Activated T-helper 2 cell treated with anti-CD3 and anti-CD28 coated beads, Interferon-gamma antibody, Interleukin-2, Interleukin-4, amounts not matched to agents 10 μg/mL and 5 μg/mL and 100 μg/mL, durations not matched to agents 14 hours and 24 hours and 36 hours (primary cell): ENCODE measurements at regions not wholly inside any gene's neighbourhood (a gene's known extent, or its start where the extent isn't known, plus 50 kb on each side); places are given as distances from the start of the nearest gene placed in this dataset.

ENCODE experiments used
- DNase-seq: peaks from one replicate; pipeline ENCODE4 v3.0.0; 2021; ENCODE audit warnings: low spot score
- H3K27ac Mint-ChIP-seq: one replicate; pipeline ENCODE4 v1.8.0; 2021; ENCODE audit warnings: mixed read lengths
- H3K27me3 Mint-ChIP-seq: one replicate; pipeline ENCODE4 v1.8.0; 2021; ENCODE audit warnings: low read depth, mixed read lengths
- H3K36me3 Mint-ChIP-seq: one replicate; pipeline ENCODE4 v1.8.0; 2021; ENCODE audit warnings: low read depth, mixed read lengths
- H3K4me1 Mint-ChIP-seq: one replicate; pipeline ENCODE4 v1.8.0; 2021; ENCODE audit warnings: low read depth, mixed read lengths
- H3K4me3 Mint-ChIP-seq: one replicate; pipeline ENCODE4 v1.8.0; 2021; ENCODE audit warnings: low read depth, mild to moderate bottlenecking, moderate library complexity, mixed read lengths
- H3K9me3 Mint-ChIP-seq: one replicate; pipeline ENCODE4 v1.8.0; 2021; ENCODE audit warnings: mixed read lengths
- intact Hi-C: fragments of 100-400 bp; cut with micrococcal nuclease; formaldehyde crosslinking; loops from one replicate; pipeline ENCODE4 v1.15.1; 2023

- intact Hi-C loops, result no loop called here
- Mint-ChIP-seq H3K4me1 (no peaks in the 10 kb centered on the region), H3K27me3 (no peaks in the 10 kb centered on the region), H3K27ac (no peak overlapping the region), H3K4me3 (no peak overlapping the region), H3K9me3 (peaks cover 16% of the 10 kb centered on the region), H3K36me3 (no peaks in the 10 kb centered on the region)
- no peak for DNase-seq
These were observed 606.9 kb downstream of the NUF2 start for GRCh38 chr1:163928651-163929050.

- H3K4me1 Mint-ChIP-seq, result no peaks in the 10 kb centered on the region
- no peaks in the 10 kb centered on the region for H3K36me3 Mint-ChIP-seq
- H3K9me3 Mint-ChIP-seq, result peaks cover 14% of the 10 kb centered on the region
- H3K27me3 Mint-ChIP-seq, result no peaks in the 10 kb centered on the region
- no peak for DNase-seq
- H3K27ac Mint-ChIP-seq, result no peak overlapping the region
- no peak overlapping the region for H3K4me3 Mint-ChIP-seq
- intact Hi-C loops, result no loop called here
These were observed 611.1 kb downstream of the NUF2 start for GRCh38 chr1:163932901-163933300.

DNA sequence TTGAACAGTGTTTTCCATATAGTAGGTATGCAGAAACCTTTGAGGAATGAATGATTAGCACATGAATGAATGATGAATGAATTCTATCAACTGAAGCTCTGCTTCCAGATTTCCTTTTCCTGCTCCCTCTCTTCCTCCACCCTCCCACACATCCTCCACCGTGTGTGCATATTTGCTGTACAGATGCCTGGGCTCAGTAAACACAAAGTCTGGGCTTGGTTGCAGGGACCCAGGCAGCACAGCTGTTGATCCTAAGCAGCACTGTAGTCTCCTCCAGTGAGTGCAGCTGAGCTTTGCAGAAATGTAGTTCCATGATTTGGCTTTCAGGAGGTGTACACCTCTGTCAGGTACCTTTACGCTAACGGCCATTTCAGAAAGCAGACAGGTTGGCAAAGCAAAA is 611.7 kb downstream of the NUF2 start:
- intact Hi-C loops, result no loop called here
- DNase-seq, result no peak
- Mint-ChIP-seq H3K36me3 (no peaks in the 10 kb centered on the region), H3K27ac (no peak overlapping the region), H3K9me3 (peaks cover 12% of the 10 kb centered on the region), H3K4me3 (no peak overlapping the region), H3K4me1 (no peaks in the 10 kb centered on the region), H3K27me3 (no peaks in the 10 kb centered on the region)

- intact Hi-C loops, result no loop called here
- no peak overlapping the region for H3K27ac Mint-ChIP-seq
- H3K4me1 Mint-ChIP-seq, result no peaks in the 10 kb centered on the region
- no peak overlapping the region for H3K4me3 Mint-ChIP-seq
- no peaks in the 10 kb centered on the region for H3K27me3 Mint-ChIP-seq
- no peaks in the 10 kb centered on the region for H3K36me3 Mint-ChIP-seq
- no peak for DNase-seq
- H3K9me3 Mint-ChIP-seq, result peaks cover 14% of the 10 kb centered on the region
These were observed 614.1 kb downstream of the NUF2 start for GRCh38 chr1:163935738-163936374.

DNA sequence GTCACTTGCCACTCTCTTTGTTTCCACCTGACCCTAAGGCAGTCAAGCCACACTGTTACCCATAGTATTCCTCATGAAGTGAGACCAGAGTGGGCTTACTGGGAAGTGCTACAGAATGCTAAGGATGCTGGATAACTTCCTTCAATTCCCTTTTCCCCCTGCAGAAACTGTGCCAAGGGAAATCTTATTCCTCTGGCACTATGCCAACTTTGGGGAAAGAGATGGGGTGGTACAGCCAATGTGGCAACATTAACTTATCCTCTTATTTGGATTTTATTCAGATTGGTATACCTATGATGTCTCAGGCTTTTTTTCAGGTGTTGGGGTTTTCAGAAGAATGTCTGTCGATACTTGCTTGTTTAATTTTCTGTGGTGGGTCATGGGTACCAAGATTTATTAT is 599.4 kb upstream of the PBX1 start:
- intact Hi-C loops, result no loop called here
- no peak overlapping the region for H3K4me3 Mint-ChIP-seq
- no peaks in the 10 kb centered on the region for H3K27me3 Mint-ChIP-seq
- DNase-seq, result no peak
- peaks cover 33% of the 10 kb centered on the region for H3K9me3 Mint-ChIP-seq
- H3K27ac Mint-ChIP-seq, result no peak overlapping the region
- no peaks in the 10 kb centered on the region for H3K36me3 Mint-ChIP-seq
- H3K4me1 Mint-ChIP-seq, result no peaks in the 10 kb centered on the region

DNA sequence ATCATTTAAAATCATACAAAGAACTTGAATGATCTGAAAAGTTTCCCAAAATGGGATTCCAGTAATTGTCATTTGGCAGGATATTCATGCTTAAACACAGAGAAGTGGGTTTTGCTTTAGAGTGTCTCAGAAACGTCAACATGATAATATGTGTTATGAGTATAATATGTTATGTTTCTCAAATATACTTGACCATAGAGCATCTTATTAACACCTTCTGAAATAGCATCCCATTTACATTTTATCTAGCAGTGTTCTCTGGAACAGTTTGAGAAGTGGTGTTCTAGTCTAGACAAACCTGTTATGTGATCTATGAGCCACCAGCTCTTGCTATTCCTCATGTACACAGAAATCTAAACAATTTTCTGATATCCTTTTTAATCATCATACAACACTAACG is 588.8 kb upstream of the PBX1 start:
- intact Hi-C loops, result no loop called here
- H3K9me3 Mint-ChIP-seq, result peaks cover 51% of the 10 kb centered on the region
- DNase-seq, result no peak
- no peaks in the 10 kb centered on the region for H3K27me3 Mint-ChIP-seq
- no peak overlapping the region for H3K27ac Mint-ChIP-seq
- H3K4me3 Mint-ChIP-seq, result no peak overlapping the region
- H3K36me3 Mint-ChIP-seq, result no peaks in the 10 kb centered on the region
- H3K4me1 Mint-ChIP-seq, result no peaks in the 10 kb centered on the region

GRCh38 chr1:163970699-163971098 is 588.3 kb upstream of the PBX1 start:
- H3K27me3 Mint-ChIP-seq, result no peaks in the 10 kb centered on the region
- no peak for DNase-seq
- H3K4me3 Mint-ChIP-seq, result no peak overlapping the region
- intact Hi-C loops, result no loop called here
- no peak overlapping the region for H3K27ac Mint-ChIP-seq
- H3K4me1 Mint-ChIP-seq, result no peaks in the 10 kb centered on the region
- H3K9me3 Mint-ChIP-seq, result peaks cover 51% of the 10 kb centered on the region
- H3K36me3 Mint-ChIP-seq, result no peaks in the 10 kb centered on the region

DNA sequence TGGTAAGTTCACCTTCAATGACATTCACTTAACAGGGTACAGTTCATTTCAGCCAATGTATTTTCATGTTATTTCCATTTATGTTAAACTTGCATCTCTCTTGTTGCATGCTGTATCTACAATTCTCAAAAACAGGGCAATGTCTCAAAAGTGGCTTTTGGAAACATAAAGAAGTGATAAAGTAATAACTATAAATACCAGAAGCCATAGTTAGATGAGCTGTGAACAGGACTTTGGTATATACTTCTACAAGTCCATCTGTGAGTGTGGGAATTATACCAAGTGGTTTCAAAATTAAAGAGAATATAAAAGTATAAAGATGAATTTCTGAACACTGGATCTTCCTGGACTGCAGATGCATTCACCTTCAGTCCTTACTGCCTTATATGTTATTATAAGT is 585.4 kb upstream of the PBX1 start:
- Mint-ChIP-seq H3K27ac (no peak overlapping the region), H3K4me3 (no peak overlapping the region), H3K27me3 (no peaks in the 10 kb centered on the region), H3K4me1 (no peaks in the 10 kb centered on the region), H3K36me3 (no peaks in the 10 kb centered on the region), H3K9me3 (peaks cover 48% of the 10 kb centered on the region)
- no peak for DNase-seq
- intact Hi-C loops, result no loop called here

DNA sequence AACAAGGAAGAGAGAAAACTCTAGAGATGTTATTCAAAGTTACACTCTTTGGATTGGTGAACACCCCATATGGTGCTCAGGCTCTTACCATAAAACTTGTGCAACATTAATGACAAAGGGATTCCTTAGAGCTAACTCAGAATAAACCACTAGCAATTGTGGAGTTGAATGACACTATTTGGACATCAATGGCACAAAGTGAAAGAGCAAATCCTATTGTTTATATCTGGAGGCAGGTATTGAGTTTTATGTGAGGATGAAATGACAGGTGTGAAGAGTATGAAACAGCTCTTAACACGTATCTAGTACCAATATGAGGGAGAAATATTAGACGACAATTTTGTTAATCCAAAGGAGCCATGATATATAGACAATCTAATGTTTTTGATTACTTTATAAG is 584.9 kb upstream of the PBX1 start:
- no peak for DNase-seq
- no peak overlapping the region for H3K27ac Mint-ChIP-seq
- H3K4me3 Mint-ChIP-seq, result no peak overlapping the region
- intact Hi-C loops, result no loop called here
- H3K9me3 Mint-ChIP-seq, result peaks cover 44% of the 10 kb centered on the region
- H3K4me1 Mint-ChIP-seq, result no peaks in the 10 kb centered on the region
- no peaks in the 10 kb centered on the region for H3K27me3 Mint-ChIP-seq
- no peaks in the 10 kb centered on the region for H3K36me3 Mint-ChIP-seq

- no peaks in the 10 kb centered on the region for H3K36me3 Mint-ChIP-seq
- H3K27ac Mint-ChIP-seq, result no peak overlapping the region
- intact Hi-C loops, result no loop called here
- H3K27me3 Mint-ChIP-seq, result no peaks in the 10 kb centered on the region
- H3K9me3 Mint-ChIP-seq, result peaks cover 52% of the 10 kb centered on the region
- H3K4me3 Mint-ChIP-seq, result no peak overlapping the region
- H3K4me1 Mint-ChIP-seq, result no peaks in the 10 kb centered on the region
- no peak for DNase-seq
These were observed 578.6 kb upstream of the PBX1 start for GRCh38 chr1:163980394-163980793.

DNA sequence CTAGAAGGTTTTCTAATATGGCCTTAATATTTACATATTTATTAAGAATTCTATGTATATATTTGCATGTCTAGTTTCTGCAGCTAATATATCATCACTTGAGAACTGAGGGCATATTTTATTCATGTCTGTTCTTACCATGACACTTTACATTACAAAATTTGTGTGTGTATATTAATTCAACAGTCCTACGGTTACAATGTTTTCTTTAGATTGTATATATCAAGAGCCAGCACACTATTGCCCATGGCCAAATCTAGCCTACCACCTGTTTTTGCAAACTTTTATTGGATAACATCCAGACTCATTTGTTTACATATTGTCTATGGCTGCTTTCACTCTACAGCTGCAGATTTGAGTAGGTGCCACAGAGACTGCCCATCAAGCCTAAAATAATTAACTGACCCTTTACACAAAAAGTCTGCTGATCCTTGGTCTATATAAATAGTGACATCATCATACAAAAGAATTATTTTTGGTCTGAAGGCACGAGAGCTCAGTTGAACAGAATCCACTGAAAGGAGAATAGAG is 577.4 kb upstream of the PBX1 start:
- no peaks in the 10 kb centered on the region for H3K4me1 Mint-ChIP-seq
- peaks cover 48% of the 10 kb centered on the region for H3K9me3 Mint-ChIP-seq
- H3K27ac Mint-ChIP-seq, result no peak overlapping the region
- DNase-seq, result no peak
- no peak overlapping the region for H3K4me3 Mint-ChIP-seq
- intact Hi-C loops, result no loop called here
- H3K36me3 Mint-ChIP-seq, result no peaks in the 10 kb centered on the region
- H3K27me3 Mint-ChIP-seq, result no peaks in the 10 kb centered on the region

- Mint-ChIP-seq H3K4me1 (no peaks in the 10 kb centered on the region), H3K36me3 (no peaks in the 10 kb centered on the region), H3K4me3 (no peak overlapping the region), H3K9me3 (peaks cover 42% of the 10 kb centered on the region), H3K27ac (no peak overlapping the region), H3K27me3 (no peaks in the 10 kb centered on the region)
- DNase-seq, result no peak
- intact Hi-C loops, result no loop called here
These were observed 575.9 kb upstream of the PBX1 start for GRCh38 chr1:163983097-163983496.

- no peaks in the 10 kb centered on the region for H3K4me1 Mint-ChIP-seq
- intact Hi-C loops, result no loop called here
- DNase-seq, result no peak
- peaks cover 42% of the 10 kb centered on the region for H3K9me3 Mint-ChIP-seq
- no peaks in the 10 kb centered on the region for H3K27me3 Mint-ChIP-seq
- H3K36me3 Mint-ChIP-seq, result no peaks in the 10 kb centered on the region
- H3K27ac Mint-ChIP-seq, result no peak overlapping the region
- no peak overlapping the region for H3K4me3 Mint-ChIP-seq
These were observed 573.3 kb upstream of the PBX1 start for GRCh38 chr1:163985700-163986099.

DNA sequence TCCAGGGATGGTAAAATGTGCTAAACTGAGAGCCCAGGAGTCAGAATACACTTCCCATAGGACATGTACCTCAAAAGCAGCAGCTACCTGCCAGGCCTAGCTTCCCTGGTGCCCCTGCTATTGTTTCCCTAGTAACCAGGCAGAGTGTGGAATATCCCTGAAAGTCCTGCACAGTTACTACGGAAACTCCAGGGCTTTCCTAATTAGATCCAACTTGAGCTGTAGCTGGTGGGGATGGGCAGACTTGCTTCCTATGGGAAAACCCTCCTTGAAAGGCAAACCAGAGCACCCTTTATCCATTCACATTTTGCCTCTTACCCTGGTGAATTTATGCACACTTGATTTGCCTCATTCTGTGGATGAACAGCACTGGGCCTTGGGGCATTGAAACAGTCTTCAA is 559.9 kb upstream of the PBX1 start:
- intact Hi-C loops, result no loop called here
- H3K4me3 Mint-ChIP-seq, result no peak overlapping the region
- H3K27ac Mint-ChIP-seq, result no peak overlapping the region
- H3K27me3 Mint-ChIP-seq, result no peaks in the 10 kb centered on the region
- no peaks in the 10 kb centered on the region for H3K4me1 Mint-ChIP-seq
- H3K9me3 Mint-ChIP-seq, result peaks cover 67% of the 10 kb centered on the region
- no peaks in the 10 kb centered on the region for H3K36me3 Mint-ChIP-seq
- DNase-seq, result no peak
